ENCODE measurements at regions not wholly inside any gene's neighbourhood (a gene's known extent, or its start where the extent isn't known, plus 50 kb on each side); places are given as distances from the start of the nearest gene placed in this dataset.
"Not testable (repeated sequence)": the region's sequence is repeated elsewhere in the genome, so short reads cannot be mapped to it uniquely, and the experiment has no call there.

GRCh38 chr10:111265341-111265740, 188.5 kb downstream of the ADRA2A start:
- no peak for DNase-seq (ENCODE audit: low read depth)

- no peak for DNase-seq (ENCODE audit: low read depth)
Measured at GRCh38 chr10:111266165-111266564, 189.3 kb downstream of the ADRA2A start.

- no peak for DNase-seq (ENCODE audit: low read depth)
Measured at GRCh38 chr10:111267673-111268072, 190.8 kb downstream of the ADRA2A start.

- no peak for DNase-seq (ENCODE audit: low read depth)
Measured at GRCh38 chr10:111273235-111273634, 196.4 kb downstream of the ADRA2A start.

- DNase-seq (ENCODE audit: low read depth) = no peak
Measured at GRCh38 chr10:111273635-111274034, 196.8 kb downstream of the ADRA2A start.

- DNase-seq (ENCODE audit: low read depth) = no peak
Measured at GRCh38 chr10:111275091-111275490, 198.3 kb downstream of the ADRA2A start.

GRCh38 chr10:111277661-111278060, 200.8 kb downstream of the ADRA2A start:
- DNase-seq (ENCODE audit: low read depth) = no peak

GRCh38 chr10:111278266-111278665, 201.4 kb downstream of the ADRA2A start:
- DNase-seq (ENCODE audit: low read depth) = no peak

- DNase-seq (ENCODE audit: low read depth) = no peak
Measured at GRCh38 chr10:111281516-111281915, 204.7 kb downstream of the ADRA2A start.

- no peak for DNase-seq (ENCODE audit: low read depth)
Measured at GRCh38 chr10:111289461-111289860, 212.6 kb downstream of the ADRA2A start.

GRCh38 chr10:111290649-111291048, 213.8 kb downstream of the ADRA2A start:
- no peak for DNase-seq (ENCODE audit: low read depth)

GRCh38 chr10:111295788-111296187, 219.0 kb downstream of the ADRA2A start:
- DNase-seq (ENCODE audit: low read depth) = no peak

GRCh38 chr10:111297351-111297848, 220.6 kb downstream of the ADRA2A start:
- DNase-seq (ENCODE audit: low read depth) = peak; percentile 3

GRCh38 chr10:111298031-111298430, 221.2 kb downstream of the ADRA2A start:
- DNase-seq (ENCODE audit: low read depth) = no peak

- no peak for DNase-seq (ENCODE audit: low read depth)
Measured at GRCh38 chr10:111299037-111299436, 222.2 kb downstream of the ADRA2A start.

- DNase-seq (ENCODE audit: low read depth) = no peak
Measured at GRCh38 chr10:111303887-111304286, 227.1 kb downstream of the ADRA2A start.

GRCh38 chr10:111316722-111317212, 239.9 kb downstream of the ADRA2A start:
- no peak for DNase-seq (ENCODE audit: low read depth)

- no peak for DNase-seq (ENCODE audit: low read depth)
Measured at GRCh38 chr10:111319866-111320265, 243.0 kb downstream of the ADRA2A start.

- no peak for DNase-seq (ENCODE audit: low read depth)
Measured at GRCh38 chr10:111323389-111323966, 246.6 kb downstream of the ADRA2A start.

- DNase-seq (ENCODE audit: low read depth) = not testable (repeated sequence)
Measured at GRCh38 chr10:111332174-111332573, 255.3 kb downstream of the ADRA2A start.

- no peak for DNase-seq (ENCODE audit: low read depth)
Measured at GRCh38 chr10:111335826-111336225, 259.0 kb downstream of the ADRA2A start.

- no peak for DNase-seq (ENCODE audit: low read depth)
Measured at GRCh38 chr10:111338035-111338434, 261.2 kb downstream of the ADRA2A start.

GRCh38 chr10:111338805-111339204, 262.0 kb downstream of the ADRA2A start:
- no peak for DNase-seq (ENCODE audit: low read depth)

GRCh38 chr10:111344804-111345203, 268.0 kb downstream of the ADRA2A start:
- DNase-seq (ENCODE audit: low read depth) = no peak

Data from amniotic epithelial cell (primary cell).